Right lobe of liver (tissue), 6 donors: ENCODE measurements at regions not wholly inside any gene's neighbourhood (a gene's known extent, or its start where the extent isn't known, plus 50 kb on each side); places are given as distances from the start of the nearest gene placed in this dataset.

Source experiments
- ATAC-seq, 4 donors: fragments of 200-7000 bp; cut with Tn5 transposase; one replicate each; pipeline ENCODE4 v1.9.1; 2020; ENCODE audit warnings: mild to moderate bottlenecking in 4 of 4, moderate library complexity in 4 of 4
- DNase-seq, 3 donors: peaks; one replicate each; pipeline ENCODE4 v3.0.0-alpha.2; 2020
- H3K27ac ChIP-seq, 3 donors: fragments of 200-600 bp; one replicate each; pipeline ENCODE4 v1.8.0; 2022
- H3K27me3 ChIP-seq, 2 donors: fragments of 200-600 bp; one replicate each; pipeline ENCODE4 v1.8.0; 2022
- H3K36me3 ChIP-seq, 4 donors: fragments of 200-600 bp; sonication (generic) in 1 of 4; one replicate each; pipeline versions ENCODE4 v1.5.1 to v1.8.0; 2017 to 2022; ENCODE audit warnings: control low read depth in 1 of 4
- H3K4me1 ChIP-seq, 4 donors: fragments of 200-600 bp; sonication (generic) in 1 of 4; one replicate each; pipeline versions ENCODE4 v1.5.1 to v1.8.0; 2017 to 2022; ENCODE audit warnings: control low read depth in 1 of 4
- H3K4me3 ChIP-seq, 3 donors: fragments of 200-600 bp; one replicate each; pipeline ENCODE4 v1.8.0; 2022
- H3K9me3 ChIP-seq, 4 donors: fragments of 200-600 bp; sonication (generic) in 1 of 4; one replicate each; pipeline versions ENCODE4 v1.5.1 to v1.8.0; 2017 to 2022; ENCODE audit warnings: control low read depth in 1 of 4
- CTCF ChIP-seq, 4 donors: fragments of 200-600 bp in 3 of 4; fragments of 450-650 bp in 1 of 4; IDR thresholded peaks; one replicate each; pipeline versions ENCODE4 v1.5.1 to v1.8.0; 2016 to 2022; ENCODE audit warnings: antibody characterized with exemption in 4 of 4, mild to moderate bottlenecking in 2 of 4
- POLR2A ChIP-seq: fragments of 450-650 bp; IDR thresholded peaks from one replicate; pipeline ENCODE4 v1.6.1; 2017; ENCODE audit warnings: antibody characterized with exemption, mild to moderate bottlenecking
- WGBS: methylation state at CpG from one replicate; pipeline ENCODE4 v1.1.6; 2018; ENCODE audit warnings: low coverage, low lambda C conversion rate; ENCODE audit not compliant: insufficient coverage; ENCODE audit errors: missing lambda C conversion rate; 5-methylcytosine and 5-hydroxymethylcytosine counted together
- intact Hi-C, 2 donors: fragments of 100-400 bp; cut with DNase I; formaldehyde crosslinking; loops; one replicate each; pipeline versions ENCODE4 v1.11.2 to v1.14.1; 2022
- donor health status: DM: no; HTN: yes; CAD: no.
- donor health status: DM: no; HTN: no; CAD: no.
- donor health status: DM: no; HTN: no; CAD: no.
- donor health status: DM: no; HTN: yes; CAD: no.
- donor health status: DM: no; HTN: yes; CAD: no.

- DNase-seq (no peak), ATAC-seq (no peak)
- 29% methylated on average over 1 of the region's 1 CpG for WGBS
- Histone ChIP-seq H3K36me3 (no peaks in the 10 kb centered on the region), H3K27ac (no peak overlapping the region), H3K9me3 (no peaks in the 10 kb centered on the region), H3K27me3 (no peaks in the 10 kb centered on the region), H3K4me1 (peaks cover 0 to 19% (median 6%) of the 10 kb centered on the region in 4 donors), H3K4me3 (no peak overlapping the region)
- TF ChIP-seq POLR2A = no peak
- no peak for TF ChIP-seq CTCF (IDR thresholded peaks at IDR 0.05)
- intact Hi-C loops = no loop called here
Measured at GRCh38 chr3:110650741-110651140, 420.9 kb upstream of the NECTIN3 start.

- DNase-seq (no peak), ATAC-seq (peak; percentile 89 to 94 (median 90))
- Histone ChIP-seq H3K27me3 (no peaks in the 10 kb centered on the region), H3K36me3 (no peaks in the 10 kb centered on the region), H3K4me3 (peak overlapping the region in 1 of 3 donors; percentile 25), H3K4me1 (peaks cover 0 to 29% (median 10%) of the 10 kb centered on the region in 4 donors), H3K27ac (peak overlapping the region in 2 of 3 donors; percentile 54 to 63), H3K9me3 (no peaks in the 10 kb centered on the region)
- WGBS = 26% methylated on average over 3 of the region's 3 CpGs
- TF ChIP-seq CTCF (IDR thresholded peaks at IDR 0.05) = no peak
- TF ChIP-seq POLR2A = no peak
- intact Hi-C loops = no loop called here
Measured at GRCh38 chr3:110654843-110655502, 416.6 kb upstream of the NECTIN3 start.

- Histone ChIP-seq H3K36me3 (no peaks in the 10 kb centered on the region), H3K9me3 (no peaks in the 10 kb centered on the region), H3K27ac (no peak overlapping the region), H3K27me3 (no peaks in the 10 kb centered on the region), H3K4me1 (peaks cover 0 to 29% (median 10%) of the 10 kb centered on the region in 4 donors), H3K4me3 (no peak overlapping the region)
- DNase-seq = no peak
- intact Hi-C loops = no loop called here
- TF ChIP-seq POLR2A = no peak
- no peak for TF ChIP-seq CTCF (IDR thresholded peaks at IDR 0.05)
- WGBS = 28% methylated on average over 3 of the region's 3 CpGs
- ATAC-seq = no peak
Measured at GRCh38 chr3:110656394-110657025, 415.1 kb upstream of the NECTIN3 start.

GRCh38 chr3:110664148-110664547 lies 407.5 kb upstream of the NECTIN3 start:
- TF ChIP-seq POLR2A = no peak
- no peak for TF ChIP-seq CTCF (IDR thresholded peaks at IDR 0.05)
- Histone ChIP-seq H3K27me3 (no peaks in the 10 kb centered on the region), H3K9me3 (no peaks in the 10 kb centered on the region), H3K4me3 (no peak overlapping the region), H3K27ac (no peak overlapping the region), H3K4me1 (no peaks in the 10 kb centered on the region), H3K36me3 (no peaks in the 10 kb centered on the region)
- no peak for ATAC-seq
- intact Hi-C loops = no loop called here
- 35% methylated on average over 2 of the region's 2 CpGs for WGBS
- no peak for DNase-seq
